ENCODE measurements at regions not wholly inside any gene's neighbourhood (a gene's known extent, or its start where the extent isn't known, plus 50 kb on each side); places are given as distances from the start of the nearest gene placed in this dataset.

GRCh38 chr3:187978433-187979011 lies 175.4 kb upstream of the LPP start:
- Histone ChIP-seq H3F3A (ENCODE audit: insufficient read depth, low read depth) (peaks cover 41% of the 10 kb centered on the region), H3K79me2 (ENCODE audit: low read depth) (no peaks in the 10 kb centered on the region), H2AFZ (peak overlapping the region; percentile 4; the same call in 1 of the 2 replicates), H3K9me3 (ENCODE audit: insufficient read depth, low read depth) (peaks cover 6% of the 10 kb centered on the region), H3K9me2 (ENCODE audit: insufficient read depth) (no peaks in the 10 kb centered on the region), H3K27me3 (ENCODE audit: insufficient read depth, low read depth) (no peaks in the 10 kb centered on the region), H3K4me2 (peak overlapping the region; percentile 11), H4K20me1 (ENCODE audit: insufficient read depth) (no peaks in the 10 kb centered on the region), H3K4me1 (replicated peaks; ENCODE audit: insufficient read depth) (peaks cover 53% of the 10 kb centered on the region), H3K4me3 (no peak overlapping the region), H3K36me3 (ENCODE audit: low read depth) (no peaks in the 10 kb centered on the region), H3K27ac (peak overlapping the region; percentile 30)
- no TSS peak for BruUV-seq (replicated peaks)
- peak in 1 of 2 experiments; percentile 86 for DNase-seq
- ChIA-PET CTCF (no interaction called here), POLR2A (ENCODE audit: unreplicated experiment) (no interaction called here)
- TF ChIP-seq CTCF (conservative IDR thresholded peaks at IDR 0.05) (no peak), EZH2 (IDR thresholded peaks at IDR 0.05; ENCODE audit: low read depth) (no peak)
- intact Hi-C loops (cut with micrococcal nuclease; ENCODE audit: unreplicated experiment), result loop anchor here (10.0 kb wide), 1 partner anchor 296 kb away; no protein-coding TSS in a partner anchor

DNA sequence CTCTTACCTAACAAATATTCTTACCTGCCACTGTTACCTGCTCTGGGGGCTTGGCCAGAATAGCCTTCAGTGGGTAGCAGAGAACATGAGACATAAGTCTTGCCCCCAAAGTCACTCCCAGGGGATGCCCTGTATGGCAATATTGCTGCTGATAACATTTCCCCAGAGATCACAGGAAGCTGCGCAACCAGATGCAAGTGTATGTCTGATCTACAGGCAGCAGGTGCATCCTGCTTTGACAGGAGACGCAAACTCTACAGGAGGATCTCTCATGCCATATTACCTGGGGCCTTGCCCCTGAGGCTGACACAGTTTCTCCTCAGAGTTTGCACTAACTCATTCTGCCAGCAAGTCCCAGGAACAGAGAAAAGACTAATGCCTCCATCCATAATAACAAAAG lies 174.4 kb upstream of the LPP start:
- H3K4me3 ChIP-seq, result no peak overlapping the region
- intact Hi-C loops (cut with micrococcal nuclease; ENCODE audit: unreplicated experiment), result loop anchor here (10.0 kb wide), 1 partner anchor 295 kb away; no protein-coding TSS in a partner anchor
- H2AFZ ChIP-seq, result no peak overlapping the region
- no peaks in the 10 kb centered on the region for H3K9me2 ChIP-seq (ENCODE audit: insufficient read depth)
- POLR2A ChIA-PET (ENCODE audit: unreplicated experiment), result no interaction called here
- BruUV-seq (replicated peaks), result no TSS peak
- CTCF ChIA-PET, result no interaction called here
- TF ChIP-seq CTCF (conservative IDR thresholded peaks at IDR 0.05) (no peak), EZH2 (IDR thresholded peaks at IDR 0.05; ENCODE audit: low read depth) (no peak)
- H3K27ac ChIP-seq, result no peak overlapping the region
- H3K4me1 ChIP-seq (replicated peaks; ENCODE audit: insufficient read depth), result peaks cover 45% of the 10 kb centered on the region
- peaks cover 6% of the 10 kb centered on the region for H3K9me3 ChIP-seq (ENCODE audit: insufficient read depth, low read depth)
- no peaks in the 10 kb centered on the region for H4K20me1 ChIP-seq (ENCODE audit: insufficient read depth)
- no peaks in the 10 kb centered on the region for H3K79me2 ChIP-seq (ENCODE audit: low read depth)
- no peak for DNase-seq
- no peaks in the 10 kb centered on the region for H3K27me3 ChIP-seq (ENCODE audit: insufficient read depth, low read depth)
- no peaks in the 10 kb centered on the region for H3K36me3 ChIP-seq (ENCODE audit: low read depth)
- no peak overlapping the region for H3K4me2 ChIP-seq
- peaks cover 39% of the 10 kb centered on the region for H3F3A ChIP-seq (ENCODE audit: insufficient read depth, low read depth)

DNA sequence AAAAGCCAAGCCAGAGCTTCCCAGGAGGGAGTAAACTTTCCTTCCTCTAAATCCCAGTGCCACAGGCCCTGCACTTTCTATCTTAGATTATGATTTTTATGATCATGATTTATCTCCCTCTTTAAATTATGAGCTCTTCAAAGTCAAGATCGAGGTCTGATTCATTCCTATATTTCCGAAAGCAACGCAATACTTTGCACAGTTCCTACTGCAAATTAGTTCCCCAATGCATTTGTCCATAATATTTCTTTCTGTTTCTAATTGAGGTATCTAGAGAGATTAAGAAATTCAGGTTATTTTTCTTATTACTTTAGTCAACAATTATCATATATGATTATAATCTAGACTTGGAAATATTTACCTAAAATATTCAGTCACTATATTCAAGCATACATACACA lies 173.1 kb upstream of the LPP start:
- TF ChIP-seq CTCF (conservative IDR thresholded peaks at IDR 0.05), result no peak
- no peak overlapping the region for H3K27ac ChIP-seq
- no peak overlapping the region for H3K4me2 ChIP-seq
- DNase-seq, result no peak
- no peaks in the 10 kb centered on the region for H3K27me3 ChIP-seq (ENCODE audit: insufficient read depth, low read depth)
- BruUV-seq (replicated peaks), result no TSS peak
- CTCF ChIA-PET, result interaction anchor here (0.5 kb wide), 1 partner anchor 36 kb away, joined by 7 read pairs; no protein-coding TSS in a partner anchor
- H3F3A ChIP-seq (ENCODE audit: insufficient read depth, low read depth), result peaks cover 30% of the 10 kb centered on the region
- no peaks in the 10 kb centered on the region for H4K20me1 ChIP-seq (ENCODE audit: insufficient read depth)
- no peaks in the 10 kb centered on the region for H3K36me3 ChIP-seq (ENCODE audit: low read depth)
- no peak overlapping the region for H2AFZ ChIP-seq
- H3K9me2 ChIP-seq (ENCODE audit: insufficient read depth), result no peaks in the 10 kb centered on the region
- intact Hi-C loops (cut with micrococcal nuclease; ENCODE audit: unreplicated experiment), result no loop called here
- peaks cover 6% of the 10 kb centered on the region for H3K9me3 ChIP-seq (ENCODE audit: insufficient read depth, low read depth)
- POLR2A ChIA-PET (ENCODE audit: unreplicated experiment), result no interaction called here
- no peaks in the 10 kb centered on the region for H3K79me2 ChIP-seq (ENCODE audit: low read depth)
- peaks cover 36% of the 10 kb centered on the region for H3K4me1 ChIP-seq (replicated peaks; ENCODE audit: insufficient read depth)
- H3K4me3 ChIP-seq, result no peak overlapping the region

Measured in PC-9 (cell line).